Activated T-helper 2 cell treated with anti-CD3 and anti-CD28 coated beads, Interferon-gamma antibody, Interleukin-2, Interleukin-4, amounts not matched to agents 10 μg/mL and 5 μg/mL and 100 μg/mL, durations not matched to agents 14 hours and 24 hours and 36 hours (primary cell): ENCODE measurements at regions not wholly inside any gene's neighbourhood (a gene's known extent, or its start where the extent isn't known, plus 50 kb on each side); places are given as distances from the start of the nearest gene placed in this dataset.

ENCODE experiments used
- DNase-seq: peaks from one replicate; pipeline ENCODE4 v3.0.0; 2021; ENCODE audit warnings: low spot score
- H3K27ac Mint-ChIP-seq: one replicate; pipeline ENCODE4 v1.8.0; 2021; ENCODE audit warnings: mixed read lengths
- H3K27me3 Mint-ChIP-seq: one replicate; pipeline ENCODE4 v1.8.0; 2021; ENCODE audit warnings: low read depth, mixed read lengths
- H3K36me3 Mint-ChIP-seq: one replicate; pipeline ENCODE4 v1.8.0; 2021; ENCODE audit warnings: low read depth, mixed read lengths
- H3K4me1 Mint-ChIP-seq: one replicate; pipeline ENCODE4 v1.8.0; 2021; ENCODE audit warnings: low read depth, mixed read lengths
- H3K4me3 Mint-ChIP-seq: one replicate; pipeline ENCODE4 v1.8.0; 2021; ENCODE audit warnings: low read depth, mild to moderate bottlenecking, moderate library complexity, mixed read lengths
- H3K9me3 Mint-ChIP-seq: one replicate; pipeline ENCODE4 v1.8.0; 2021; ENCODE audit warnings: mixed read lengths
- intact Hi-C: fragments of 100-400 bp; cut with micrococcal nuclease; formaldehyde crosslinking; loops from one replicate; pipeline ENCODE4 v1.15.1; 2023

GRCh38 chr18:39062426-39062825 lies 1496.8 kb upstream of the CELF4 start:
- Mint-ChIP-seq H3K4me3 (no peak overlapping the region), H3K4me1 (no peaks in the 10 kb centered on the region), H3K36me3 (no peaks in the 10 kb centered on the region), H3K27me3 (no peaks in the 10 kb centered on the region), H3K27ac (no peak overlapping the region), H3K9me3 (no peaks in the 10 kb centered on the region)
- no peak for DNase-seq
- intact Hi-C loops = no loop called here

- intact Hi-C loops = no loop called here
- Mint-ChIP-seq H3K27ac (no peak overlapping the region), H3K9me3 (no peaks in the 10 kb centered on the region), H3K36me3 (no peaks in the 10 kb centered on the region), H3K4me1 (no peaks in the 10 kb centered on the region), H3K27me3 (no peaks in the 10 kb centered on the region), H3K4me3 (no peak overlapping the region)
- DNase-seq = no peak
These were observed 1492.9 kb upstream of the CELF4 start for GRCh38 chr18:39058386-39059000.

DNA sequence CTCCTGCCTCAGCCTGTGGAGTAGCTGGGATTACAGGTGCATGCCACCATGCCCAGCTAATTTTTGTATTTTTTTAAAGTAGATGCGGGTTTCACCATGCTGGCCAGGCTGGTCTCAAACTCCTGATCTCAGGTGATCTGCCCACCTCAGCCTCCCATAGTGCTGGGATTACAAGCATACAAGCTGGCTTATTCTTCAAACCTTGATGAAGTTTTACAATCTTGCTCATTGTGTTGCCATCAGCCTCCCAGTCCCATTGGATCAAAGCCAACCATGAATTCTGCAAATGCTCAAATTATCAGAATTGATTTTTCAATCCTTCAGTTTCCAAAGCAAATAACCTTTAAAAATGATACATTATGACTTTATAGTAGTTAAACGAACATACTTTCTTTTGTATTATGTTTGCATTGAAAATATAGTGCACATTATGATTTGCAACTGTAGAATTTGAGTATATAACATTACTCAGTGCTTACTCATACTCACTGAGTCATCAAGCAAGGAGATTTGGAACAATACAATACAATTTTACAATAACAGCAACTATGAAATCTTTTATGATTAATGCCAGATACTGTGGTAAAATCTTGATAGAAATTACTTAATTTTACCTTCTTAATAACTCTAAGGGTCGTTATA lies 1491.9 kb upstream of the CELF4 start:
- Mint-ChIP-seq H3K4me3 (no peak overlapping the region), H3K4me1 (no peaks in the 10 kb centered on the region), H3K27ac (no peak overlapping the region), H3K27me3 (no peaks in the 10 kb centered on the region), H3K9me3 (no peaks in the 10 kb centered on the region), H3K36me3 (no peaks in the 10 kb centered on the region)
- DNase-seq = no peak
- intact Hi-C loops = no loop called here

DNA sequence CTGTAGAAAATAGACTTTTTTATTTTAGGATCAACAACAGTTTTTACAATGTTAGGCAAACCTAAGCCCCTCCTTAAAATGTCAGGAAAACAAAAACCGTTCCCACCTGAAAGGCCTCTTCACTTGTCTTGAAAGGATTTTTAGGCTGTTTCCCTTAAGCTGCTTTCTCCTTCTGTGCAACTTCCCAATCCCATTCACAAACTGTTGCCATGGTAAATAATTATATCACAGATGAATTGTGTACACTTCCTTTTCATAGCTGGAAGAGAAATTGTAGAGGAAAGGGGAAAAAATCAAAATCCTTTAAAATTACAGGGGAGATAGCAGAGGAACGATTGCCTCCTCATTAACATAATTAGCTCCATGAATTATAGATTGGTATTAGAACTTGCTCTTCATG lies 1488.0 kb upstream of the CELF4 start:
- Mint-ChIP-seq H3K9me3 (no peaks in the 10 kb centered on the region), H3K4me3 (no peak overlapping the region), H3K36me3 (no peaks in the 10 kb centered on the region), H3K4me1 (no peaks in the 10 kb centered on the region), H3K27me3 (no peaks in the 10 kb centered on the region), H3K27ac (no peak overlapping the region)
- intact Hi-C loops = no loop called here
- DNase-seq = no peak

DNA sequence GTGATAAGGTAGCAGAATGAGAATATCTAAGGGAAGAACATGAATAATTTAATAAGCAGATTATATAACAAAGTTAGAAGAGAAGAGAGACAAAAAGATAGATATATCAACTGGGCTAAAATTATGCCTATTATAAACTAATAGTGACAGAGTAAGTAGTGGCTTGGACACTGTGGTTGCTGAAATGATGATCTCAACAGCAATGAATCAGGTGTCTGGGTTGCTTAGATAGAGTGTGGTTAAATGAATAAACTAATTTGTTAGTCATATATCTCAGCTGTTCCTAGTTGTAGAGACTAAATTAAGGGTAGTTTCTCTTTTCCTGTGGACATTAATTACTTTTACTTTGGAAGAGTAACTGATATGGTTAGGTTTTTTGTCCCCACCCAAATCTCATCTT lies 1485.4 kb upstream of the CELF4 start:
- no peaks in the 10 kb centered on the region for H3K27me3 Mint-ChIP-seq
- H3K4me3 Mint-ChIP-seq = no peak overlapping the region
- H3K4me1 Mint-ChIP-seq = no peaks in the 10 kb centered on the region
- no peak for DNase-seq
- intact Hi-C loops = no loop called here
- H3K27ac Mint-ChIP-seq = no peak overlapping the region
- H3K9me3 Mint-ChIP-seq = no peaks in the 10 kb centered on the region
- no peaks in the 10 kb centered on the region for H3K36me3 Mint-ChIP-seq

- Mint-ChIP-seq H3K4me1 (no peaks in the 10 kb centered on the region), H3K27ac (no peak overlapping the region), H3K27me3 (no peaks in the 10 kb centered on the region), H3K4me3 (no peak overlapping the region), H3K36me3 (no peaks in the 10 kb centered on the region), H3K9me3 (no peaks in the 10 kb centered on the region)
- no peak for DNase-seq
- intact Hi-C loops = no loop called here
These were observed 1474.2 kb upstream of the CELF4 start for GRCh38 chr18:39039813-39040212.

DNA sequence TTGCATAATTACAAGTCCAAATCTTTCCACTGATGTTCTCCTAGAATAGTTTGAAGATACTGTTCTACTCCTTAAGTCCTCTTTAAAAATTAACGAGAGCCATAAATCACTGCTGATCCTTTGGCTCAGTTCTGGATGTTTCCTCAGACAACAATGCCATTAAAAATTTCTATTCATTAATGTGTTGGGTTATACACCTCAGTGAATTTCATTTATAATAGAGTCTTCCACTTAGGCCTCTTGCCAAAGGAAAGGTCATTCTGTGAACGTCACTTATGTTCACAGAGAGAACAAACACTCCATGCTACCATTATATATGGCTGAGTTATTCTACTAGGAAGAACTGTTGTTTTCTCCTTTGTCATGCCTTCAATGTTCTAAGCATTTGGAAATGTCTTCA lies 1472.3 kb upstream of the CELF4 start:
- H3K4me1 Mint-ChIP-seq = no peaks in the 10 kb centered on the region
- DNase-seq = no peak
- H3K27me3 Mint-ChIP-seq = no peaks in the 10 kb centered on the region
- H3K4me3 Mint-ChIP-seq = no peak overlapping the region
- no peaks in the 10 kb centered on the region for H3K36me3 Mint-ChIP-seq
- intact Hi-C loops = no loop called here
- no peaks in the 10 kb centered on the region for H3K9me3 Mint-ChIP-seq
- no peak overlapping the region for H3K27ac Mint-ChIP-seq

GRCh38 chr18:39033312-39033711 lies 1467.7 kb upstream of the CELF4 start:
- Mint-ChIP-seq H3K27me3 (no peaks in the 10 kb centered on the region), H3K36me3 (no peaks in the 10 kb centered on the region), H3K4me3 (no peak overlapping the region), H3K27ac (no peak overlapping the region), H3K9me3 (no peaks in the 10 kb centered on the region), H3K4me1 (no peaks in the 10 kb centered on the region)
- DNase-seq = no peak
- intact Hi-C loops = no loop called here

- Mint-ChIP-seq H3K9me3 (no peaks in the 10 kb centered on the region), H3K36me3 (no peaks in the 10 kb centered on the region), H3K4me1 (no peaks in the 10 kb centered on the region), H3K27ac (no peak overlapping the region), H3K4me3 (no peak overlapping the region), H3K27me3 (no peaks in the 10 kb centered on the region)
- intact Hi-C loops = no loop called here
- no peak for DNase-seq
These were observed 1466.0 kb upstream of the CELF4 start for GRCh38 chr18:39031647-39032046.

DNA sequence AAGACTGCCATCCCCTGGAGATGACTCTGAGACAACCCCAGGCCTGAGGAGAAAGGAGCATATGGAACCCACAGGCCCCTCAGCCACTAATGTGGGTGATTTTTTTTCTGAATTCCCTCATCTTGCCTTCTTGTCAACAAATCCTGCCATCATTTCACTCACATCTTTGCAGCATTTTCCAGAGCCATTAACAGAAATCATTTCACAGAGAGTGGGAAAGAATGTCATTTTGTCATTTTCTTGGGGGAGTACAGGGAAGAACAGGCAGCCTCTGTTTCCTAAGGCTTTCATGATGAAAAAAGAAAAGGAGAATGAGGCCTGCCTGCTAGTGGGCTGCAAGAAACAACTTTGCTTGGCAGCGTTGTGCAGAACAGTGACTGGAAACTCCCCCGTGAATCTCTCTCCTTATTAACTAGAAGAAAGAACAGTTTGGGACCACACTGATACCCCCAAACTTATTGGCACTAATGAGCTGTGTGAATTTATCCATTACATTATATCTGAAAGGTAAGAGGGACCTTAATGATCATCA lies 1464.6 kb upstream of the CELF4 start:
- no peaks in the 10 kb centered on the region for H3K9me3 Mint-ChIP-seq
- intact Hi-C loops = no loop called here
- H3K4me3 Mint-ChIP-seq = no peak overlapping the region
- H3K27me3 Mint-ChIP-seq = no peaks in the 10 kb centered on the region
- no peaks in the 10 kb centered on the region for H3K36me3 Mint-ChIP-seq
- no peak for DNase-seq
- no peak overlapping the region for H3K27ac Mint-ChIP-seq
- H3K4me1 Mint-ChIP-seq = no peaks in the 10 kb centered on the region

GRCh38 chr18:39025531-39025930 lies 1459.9 kb upstream of the CELF4 start:
- intact Hi-C loops = no loop called here
- H3K4me3 Mint-ChIP-seq = no peak overlapping the region
- H3K27me3 Mint-ChIP-seq = no peaks in the 10 kb centered on the region
- DNase-seq = no peak
- H3K4me1 Mint-ChIP-seq = no peaks in the 10 kb centered on the region
- no peak overlapping the region for H3K27ac Mint-ChIP-seq
- no peaks in the 10 kb centered on the region for H3K9me3 Mint-ChIP-seq
- H3K36me3 Mint-ChIP-seq = no peaks in the 10 kb centered on the region

DNA sequence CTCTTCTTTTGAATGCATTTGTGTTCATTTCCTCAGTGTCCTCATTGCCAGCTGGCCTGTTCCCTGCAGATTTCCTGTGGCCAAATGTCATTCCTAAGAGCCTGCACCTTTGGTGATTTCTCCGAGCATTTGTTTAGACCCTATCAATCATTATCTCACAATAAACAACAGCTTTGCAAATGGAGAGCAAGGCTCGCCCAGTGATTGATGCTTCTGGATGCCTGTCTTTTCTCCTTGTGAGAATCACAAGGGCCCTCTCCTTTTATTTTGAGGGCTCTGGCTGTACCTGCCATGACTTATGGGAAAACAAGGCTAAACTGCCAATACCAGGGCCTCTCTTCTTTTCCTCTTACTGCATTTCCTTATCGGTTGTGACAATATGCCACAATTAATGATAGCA lies 1454.4 kb upstream of the CELF4 start:
- H3K4me3 Mint-ChIP-seq = no peak overlapping the region
- H3K27me3 Mint-ChIP-seq = no peaks in the 10 kb centered on the region
- no peaks in the 10 kb centered on the region for H3K4me1 Mint-ChIP-seq
- intact Hi-C loops = no loop called here
- no peaks in the 10 kb centered on the region for H3K36me3 Mint-ChIP-seq
- H3K9me3 Mint-ChIP-seq = peaks cover 5% of the 10 kb centered on the region
- no peak overlapping the region for H3K27ac Mint-ChIP-seq
- DNase-seq = no peak

DNA sequence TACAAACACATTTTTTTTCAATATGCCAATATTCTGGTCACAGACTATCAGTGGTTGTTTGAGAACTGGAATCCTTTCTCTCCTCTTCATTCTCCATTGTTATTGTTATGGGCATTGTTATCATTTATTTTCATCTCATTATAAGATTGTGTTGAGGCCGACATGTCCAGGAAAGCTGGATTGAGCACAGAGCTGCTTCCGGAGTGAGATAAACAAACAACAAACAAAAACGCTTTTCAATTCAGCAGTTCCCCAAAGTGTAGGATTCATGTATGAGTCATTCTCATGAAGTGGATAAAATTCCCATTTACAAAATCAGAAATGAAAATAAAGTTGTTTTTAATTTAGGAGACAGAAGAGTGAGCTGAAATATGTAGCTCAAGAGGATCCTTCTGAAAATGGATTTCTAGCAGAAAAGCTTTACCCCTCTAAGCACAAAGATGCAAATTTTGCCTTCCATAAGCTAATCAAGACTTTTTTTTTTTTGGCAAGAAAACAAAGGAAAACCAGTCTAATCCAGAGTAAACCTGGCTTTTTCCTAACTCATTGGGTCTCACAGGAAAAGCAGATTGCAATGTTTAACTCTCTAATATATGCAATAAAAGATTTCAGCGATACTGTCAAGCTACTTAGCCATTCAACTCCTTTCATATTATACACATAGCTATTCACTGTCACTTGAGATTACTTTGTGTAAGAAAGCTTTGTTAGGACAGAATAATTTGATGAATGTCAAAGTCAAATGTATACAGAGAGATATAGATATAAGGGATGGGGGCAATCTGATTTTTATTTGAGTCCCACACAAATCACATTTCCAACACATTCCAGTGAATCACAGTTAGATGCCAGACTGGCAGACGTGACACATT lies 1441.7 kb upstream of the CELF4 start:
- Mint-ChIP-seq H3K9me3 (peaks cover 4% of the 10 kb centered on the region), H3K4me1 (no peaks in the 10 kb centered on the region), H3K27me3 (no peaks in the 10 kb centered on the region), H3K27ac (no peak overlapping the region), H3K36me3 (no peaks in the 10 kb centered on the region), H3K4me3 (no peak overlapping the region)
- intact Hi-C loops = no loop called here
- DNase-seq = no peak
